HCT116 (cell line): ENCODE measurements at regions not wholly inside any gene's neighbourhood (a gene's known extent, or its start where the extent isn't known, plus 50 kb on each side); places are given as distances from the start of the nearest gene placed in this dataset.

Experiments
- ATAC-seq: fragments of 200-7000 bp; cut with Tn5 transposase; 2 replicates; pipeline ENCODE4 v1.9.1; 2020; ENCODE audit warnings: mild to moderate bottlenecking, moderate library complexity
- BruUV-seq: library from RNA; stranded (reverse); fragments of 400-500 nt; replicated peaks from 2 replicates; lab custom pipeline; 2021; lab: Mats Ljungman, UMichigan
- CTCF ChIA-PET: fragments of 300-600 bp; sonication (Branson Sonifier 250); formaldehyde crosslinking; loops from one replicate; lab custom pipeline; 2021; ENCODE audit warnings: antibody characterized with exemption; lab: Charles Lee
- POLR2A ChIA-PET: fragments of 300-600, 350-600 bp; sonication (Branson Sonifier 250); formaldehyde crosslinking; loops from one replicate; lab custom pipeline; 2021; ENCODE audit warnings: antibody characterized with exemption; lab: Charles Lee
- RAD21 ChIA-PET, 2 experiments: fragments of 300-600 bp; sonication (Branson Sonifier 250); formaldehyde crosslinking; loops; one replicate each; lab custom pipeline; 2023; ENCODE audit warnings: low total read pairs in 2 of 2; ENCODE audit not compliant: uncharacterized antibody in 2 of 2, unreplicated experiment in 2 of 2, low non-redundant PET in 1 of 2; lab: Charles Lee
- DNase-seq: peaks from one replicate; pipeline ENCODE4 v3.0.0-alpha.2; 2010; ENCODE audit warnings: low read depth, low spot score
- H2AFZ ChIP-seq: fragments of 200-600 bp; shearing (Covaris generic), sonication (generic); 2 replicates; pipeline ENCODE4 v1.6.1; 2017; ENCODE audit warnings: low read depth, mixed run types, mixed read lengths, antibody characterized with exemption, low read length; ENCODE audit not compliant: poor library complexity, severe bottlenecking
- H3K27ac ChIP-seq: 2 replicates; pipeline ENCODE4 v1.5.1; 2012; ENCODE audit warnings: low read depth, low read length
- H3K27me3 ChIP-seq: fragments of 200-600 bp; sonication (generic); 2 replicates; pipeline ENCODE4 v1.6.1; 2016; ENCODE audit warnings: mixed run types, low read length, mixed read lengths; ENCODE audit not compliant: insufficient read depth
- H3K36me3 ChIP-seq, 2 experiments: fragments of 200-500 bp in 1 of 2; fragments of 200-600 bp in 1 of 2; sonication (Bioruptor generic) in 1 of 2; sonication (generic) in 1 of 2; 2 replicates each; pipeline versions ENCODE4 v1.5.1 to v1.6.1; 2014 to 2016; ENCODE audit warnings: low read length in 2 of 2, inconsistent platforms in 1 of 2, mixed read lengths in 1 of 2, mixed run types in 1 of 2; ENCODE audit not compliant: insufficient read depth in 2 of 2, control insufficient read depth in 1 of 2
- H3K4me1 ChIP-seq, 2 experiments: fragments of 200-600 bp in 1 of 2; sonication (generic) in 1 of 2; 2 replicates each; pipeline versions ENCODE4 v1.5.1 to v1.6.1; 2012 to 2017; ENCODE audit warnings: low read length in 2 of 2, inconsistent platforms in 1 of 2, mild to moderate bottlenecking in 1 of 2, mixed read lengths in 1 of 2, mixed run types in 1 of 2, moderate library complexity in 1 of 2; ENCODE audit not compliant: insufficient read depth in 2 of 2, control insufficient read depth in 1 of 2
- H3K4me2 ChIP-seq: fragments of 200-600 bp; sonication (generic); 2 replicates; pipeline ENCODE4 v1.6.1; 2017; ENCODE audit warnings: mixed run types, low read length, mixed read lengths
- H3K4me3 ChIP-seq, 2 experiments: fragments of 200-600 bp in 1 of 2; sonication (generic) in 1 of 2; replicated peaks in 1 of 2; 2 replicates each; pipeline ENCODE4 v1.5.1; 2011 to 2016; ENCODE audit warnings: low read length in 2 of 2, control low read depth in 1 of 2, low read depth in 1 of 2, mild to moderate bottlenecking in 1 of 2, mixed read lengths in 1 of 2, mixed run types in 1 of 2
- H3K79me2 ChIP-seq: fragments of 200-600 bp; sonication (generic); 2 replicates; pipeline ENCODE4 v1.6.1; 2017; ENCODE audit warnings: mild to moderate bottlenecking, mixed run types, low read length, moderate library complexity, mixed read lengths; ENCODE audit not compliant: insufficient read depth
- H3K9ac ChIP-seq: fragments of 200-600 bp; sonication (generic); 2 replicates; pipeline ENCODE4 v1.6.1; 2016; ENCODE audit warnings: low read length, mixed read lengths
- H3K9me2 ChIP-seq: fragments of 200-600 bp; sonication (generic), shearing (Covaris generic); 2 replicates; pipeline ENCODE4 v1.6.1; 2017; ENCODE audit warnings: mixed run types, mild to moderate bottlenecking, moderate library complexity; ENCODE audit not compliant: insufficient read depth
- H3K9me3 ChIP-seq, 2 experiments: fragments of 200-500 bp in 1 of 2; fragments of 200-600 bp in 1 of 2; sonication (Bioruptor generic) in 1 of 2; sonication (generic) in 1 of 2; 2 replicates each; pipeline ENCODE4 v1.6.1; 2014 to 2017; ENCODE audit warnings: low read length in 2 of 2, mixed read lengths in 2 of 2, inconsistent platforms in 1 of 2, low read depth in 1 of 2, mild to moderate bottlenecking in 1 of 2, mixed run types in 1 of 2, moderate library complexity in 1 of 2; ENCODE audit not compliant: control insufficient read depth in 1 of 2, insufficient read depth in 1 of 2
- H4K20me1 ChIP-seq: fragments of 200-600 bp; sonication (generic), shearing (Covaris generic); 2 replicates; pipeline ENCODE4 v1.6.1; 2017; ENCODE audit warnings: mixed run types, mild to moderate bottlenecking, moderate library complexity; ENCODE audit not compliant: insufficient read depth
- CTCF ChIP-seq, 3 experiments: fragments of 200-600 bp in 1 of 3; sonication (generic) in 1 of 3; IDR thresholded peaks in 2 of 3; conservative IDR thresholded peaks in 1 of 3; 2 replicates each; pipeline ENCODE4 v1.5.1; 2012 to 2017; ENCODE audit warnings: low read depth in 2 of 3, low read length in 2 of 3, antibody characterized with exemption in 1 of 3, borderline replicate concordance in 1 of 3, control low read depth in 1 of 3, mild to moderate bottlenecking in 1 of 3, mixed read lengths in 1 of 3, mixed run types in 1 of 3, moderate library complexity in 1 of 3; ENCODE audit not compliant: insufficient read depth in 1 of 3
- EGR1 ChIP-seq: IDR thresholded peaks from 2 replicates; pipeline ENCODE4 v1.6.1; 2012; ENCODE audit warnings: low read depth
- EZH2 ChIP-seq: fragments of 200-600 bp; sonication (generic); IDR thresholded peaks from 2 replicates; pipeline ENCODE4 v1.6.1; 2017; ENCODE audit warnings: antibody characterized with exemption, mixed run types
- EZH2phosphoT487 ChIP-seq: fragments of 200-600 bp; IDR thresholded peaks from 2 replicates; pipeline ENCODE4 v1.6.1; 2018; ENCODE audit warnings: antibody characterized with exemption, borderline replicate concordance
- FOSL1 ChIP-seq: IDR thresholded peaks from 2 replicates; pipeline ENCODE4 v1.6.1; 2012; ENCODE audit warnings: low read depth
- JUND ChIP-seq: IDR thresholded peaks from 2 replicates; pipeline ENCODE4 v1.6.1; 2012
- MAX ChIP-seq: IDR thresholded peaks from 2 replicates; pipeline ENCODE4 v1.6.1; 2012
- POLR2AphosphoS5 ChIP-seq: IDR thresholded peaks from 2 replicates; pipeline ENCODE4 v1.6.1; 2011; ENCODE audit warnings: mild to moderate bottlenecking, low read depth, low read length, moderate library complexity
- REST ChIP-seq: IDR thresholded peaks from 2 replicates; pipeline ENCODE4 v1.6.1; 2012; ENCODE audit warnings: low read depth
- SIN3A ChIP-seq: IDR thresholded peaks from 2 replicates; pipeline ENCODE4 v1.6.1; 2012; ENCODE audit warnings: low read depth
- TCF7L2 ChIP-seq: IDR thresholded peaks from 2 replicates; pipeline ENCODE4 v1.7.0; 2011; ENCODE audit warnings: borderline replicate concordance, inconsistent platforms; ENCODE audit not compliant: insufficient read depth, insufficient read length; ENCODE audit errors: extremely low read depth
- ZBTB33 ChIP-seq: IDR thresholded peaks from 2 replicates; pipeline ENCODE4 v1.6.1; 2011; ENCODE audit warnings: mild to moderate bottlenecking, low read length, moderate library complexity; ENCODE audit not compliant: insufficient replicate concordance; ENCODE audit errors: extremely low read depth
- intact Hi-C: fragments of 100-400 bp; cut with micrococcal nuclease; formaldehyde crosslinking; loops from 2 replicates; pipeline ENCODE4 v1.10.0; 2022

GRCh38 chr12:107360482-107360881 is 267.1 kb upstream of the CRY1 start:
- ChIA-PET POLR2A (no interaction called here), CTCF (no interaction called here), RAD21 (no interaction called here)
- H3K36me3 ChIP-seq: no peaks in the 10 kb centered on the region
- no peak overlapping the region for H3K27ac ChIP-seq
- ATAC-seq: no peak
- no peak overlapping the region for H3K4me2 ChIP-seq
- DNase-seq: no peak
- H3K4me1 ChIP-seq: peaks cover 0 to 12% of the 10 kb centered on the region in 2 experiments; a peak in 2 of 4 replicates
- H3K4me3 ChIP-seq: no peak overlapping the region
- no peaks in the 10 kb centered on the region for H3K9me2 ChIP-seq
- BruUV-seq: no TSS peak
- H3K9ac ChIP-seq: no peak overlapping the region
- H4K20me1 ChIP-seq: no peaks in the 10 kb centered on the region
- intact Hi-C loops: no loop called here
- no peak overlapping the region for H2AFZ ChIP-seq
- no peak for TF ChIP-seq MAX
- no peak for TF ChIP-seq JUND
- no peak for TF ChIP-seq SIN3A
- no peak for TF ChIP-seq POLR2AphosphoS5
- no peaks in the 10 kb centered on the region for H3K27me3 ChIP-seq
- H3K9me3 ChIP-seq: no peaks in the 10 kb centered on the region
- H3K79me2 ChIP-seq: no peaks in the 10 kb centered on the region

GRCh38 chr12:107361970-107362369 is 268.6 kb upstream of the CRY1 start:
- Histone ChIP-seq H3K9me3 (no peaks in the 10 kb centered on the region), H3K4me1 (peaks cover 0 to 2% of the 10 kb centered on the region in 2 experiments; a peak in 2 of 4 replicates), H3K27ac (no peak overlapping the region), H3K9ac (no peak overlapping the region), H2AFZ (no peak overlapping the region), H3K4me3 (no peak overlapping the region), H3K79me2 (no peaks in the 10 kb centered on the region), H3K9me2 (no peaks in the 10 kb centered on the region), H4K20me1 (no peaks in the 10 kb centered on the region), H3K4me2 (no peak overlapping the region), H3K27me3 (no peaks in the 10 kb centered on the region), H3K36me3 (no peaks in the 10 kb centered on the region)
- no peak for TF ChIP-seq ZBTB33
- no peak for TF ChIP-seq TCF7L2
- no peak for TF ChIP-seq EZH2
- no peak for TF ChIP-seq EGR1
- TF ChIP-seq CTCF (IDR thresholded peaks at IDR 0.05 in 2 of 3, conservative IDR thresholded peaks at IDR 0.05 in 1 of 3; ENCODE audit: borderline replicate concordance in 1 of 3, insufficient read depth in 1 of 3, low read depth in 2 of 3, low read length in 2 of 3): no peak
- TF ChIP-seq REST: no peak
- no peak for TF ChIP-seq FOSL1
- no peak for TF ChIP-seq EZH2phosphoT487
- POLR2A ChIA-PET: no interaction called here
- intact Hi-C loops: no loop called here
- BruUV-seq: no TSS peak
- DNase-seq: no peak
- RAD21 ChIA-PET: no interaction called here
- ATAC-seq: no peak
- CTCF ChIA-PET: no interaction called here
